K562 (cell line): ENCODE measurements at regions not wholly inside any gene's neighbourhood (a gene's known extent, or its start where the extent isn't known, plus 50 kb on each side); places are given as distances from the start of the nearest gene placed in this dataset.
"Not testable (repeated sequence)": the region's sequence is repeated elsewhere in the genome, so short reads cannot be mapped to it uniquely, and the experiment has no call there.

Experiments
- GABPA ChIP-seq: fragments of 200-800 bp; sonication (Bioruptor generic); conservative IDR thresholded peaks from 2 replicates; pipeline ENCODE4 v1.6.1; 2016; ENCODE audit warnings: low read depth, missing genetic modification characterization, missing compliant biosample characterization
- GATAD2A ChIP-seq: fragments of 450-650 bp; IDR thresholded peaks from 2 replicates; pipeline ENCODE4 v1.6.1; 2017
- JUNB ChIP-seq: fragments of 450-650 bp; formaldehyde crosslinking; conservative IDR thresholded peaks from 2 replicates; pipeline ENCODE4 v1.4.0; 2020; ENCODE audit warnings: mild to moderate bottlenecking
- POLR2A ChIP-seq: fragments of 450-650 bp; conservative IDR thresholded peaks from 2 replicates; pipeline ENCODE4 v1.6.1; 2016
- SRF ChIP-seq, 2 experiments: fragments of 250-450, 450-650 bp in 1 of 2; sonication (Bioruptor Pico) in 1 of 2; sonication (generic) in 1 of 2; formaldehyde crosslinking; IDR thresholded peaks; 2 replicates each; pipeline versions ENCODE4 v1.5.0 to v1.5.1; 2020 to 2022; ENCODE audit warnings: mild to moderate bottlenecking in 1 of 2, missing genetic modification reagents in 1 of 2
- TCF7 ChIP-seq: sonication (generic); IDR thresholded peaks from 2 replicates; pipeline ENCODE4 v1.6.1; 2016; ENCODE audit warnings: antibody characterized with exemption, borderline replicate concordance
- ZKSCAN3 ChIP-seq: fragments of 250-450 bp; sonication (Bioruptor Pico); IDR thresholded peaks from 2 replicates; pipeline ENCODE4 v1.4.0; 2020
- ZNF431 ChIP-seq: sonication (generic); formaldehyde crosslinking; IDR thresholded peaks from 2 replicates; pipeline ENCODE4 v1.8.0; 2022; ENCODE audit warnings: mild to moderate bottlenecking, missing genetic modification reagents
- TF ChIP-seq, protein P1 (sequence below): fragments of 450-650 bp; formaldehyde crosslinking; IDR thresholded peaks from 2 replicates; pipeline ENCODE4 v1.4.0; 2020; ENCODE audit warnings: mild to moderate bottlenecking, moderate library complexity
- TF ChIP-seq, protein P2 (sequence below), 3 experiments: IDR thresholded peaks in 2 of 3; conservative IDR thresholded peaks in 1 of 3; 2 replicates each; pipeline ENCODE4 v1.5.1; 2011 to 2012; ENCODE audit warnings: low read length in 3 of 3, mild to moderate bottlenecking in 3 of 3, control low read depth in 2 of 3, improper control_type of control experiment in 1 of 3, inconsistent platforms in 1 of 3, low read depth in 1 of 3, mixed read lengths in 1 of 3, moderate library complexity in 1 of 3; ENCODE audit not compliant: insufficient read depth in 2 of 3

DNA sequence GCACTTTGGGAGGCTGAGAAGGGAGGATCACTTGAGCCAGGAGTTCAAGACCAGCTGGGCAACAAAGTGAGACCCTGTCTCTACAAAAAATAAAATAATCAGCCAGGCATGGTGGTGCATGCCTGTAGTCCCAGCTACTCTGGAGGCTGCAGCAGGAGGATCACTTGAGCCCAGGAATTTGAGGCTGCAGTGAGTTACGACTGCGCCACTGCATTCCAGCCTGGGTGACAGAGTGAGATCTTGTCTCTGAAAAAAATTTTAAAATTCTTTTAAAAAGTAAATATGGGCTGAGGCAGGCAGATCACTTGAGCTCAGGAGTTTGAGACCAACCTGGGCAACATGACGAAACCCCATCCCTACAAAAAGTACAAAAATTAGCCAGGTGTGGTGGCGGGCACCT lies 91.4 kb upstream of the VGLL4 start:
- TF ChIP-seq JUNB; ZKSCAN3; ZNF431; POLR2A; SRF (CRISPR knock-in tag; IDR thresholded peaks at IDR 0.05); GATAD2A; TCF7; GABPA: not testable (repeated sequence)
- TF ChIP-seq, protein P1, sequence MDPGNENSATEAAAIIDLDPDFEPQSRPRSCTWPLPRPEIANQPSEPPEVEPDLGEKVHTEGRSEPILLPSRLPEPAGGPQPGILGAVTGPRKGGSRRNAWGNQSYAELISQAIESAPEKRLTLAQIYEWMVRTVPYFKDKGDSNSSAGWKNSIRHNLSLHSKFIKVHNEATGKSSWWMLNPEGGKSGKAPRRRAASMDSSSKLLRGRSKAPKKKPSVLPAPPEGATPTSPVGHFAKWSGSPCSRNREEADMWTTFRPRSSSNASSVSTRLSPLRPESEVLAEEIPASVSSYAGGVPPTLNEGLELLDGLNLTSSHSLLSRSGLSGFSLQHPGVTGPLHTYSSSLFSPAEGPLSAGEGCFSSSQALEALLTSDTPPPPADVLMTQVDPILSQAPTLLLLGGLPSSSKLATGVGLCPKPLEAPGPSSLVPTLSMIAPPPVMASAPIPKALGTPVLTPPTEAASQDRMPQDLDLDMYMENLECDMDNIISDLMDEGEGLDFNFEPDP (CRISPR knock-in tag), result not testable (repeated sequence)
- TF ChIP-seq, protein P2, sequence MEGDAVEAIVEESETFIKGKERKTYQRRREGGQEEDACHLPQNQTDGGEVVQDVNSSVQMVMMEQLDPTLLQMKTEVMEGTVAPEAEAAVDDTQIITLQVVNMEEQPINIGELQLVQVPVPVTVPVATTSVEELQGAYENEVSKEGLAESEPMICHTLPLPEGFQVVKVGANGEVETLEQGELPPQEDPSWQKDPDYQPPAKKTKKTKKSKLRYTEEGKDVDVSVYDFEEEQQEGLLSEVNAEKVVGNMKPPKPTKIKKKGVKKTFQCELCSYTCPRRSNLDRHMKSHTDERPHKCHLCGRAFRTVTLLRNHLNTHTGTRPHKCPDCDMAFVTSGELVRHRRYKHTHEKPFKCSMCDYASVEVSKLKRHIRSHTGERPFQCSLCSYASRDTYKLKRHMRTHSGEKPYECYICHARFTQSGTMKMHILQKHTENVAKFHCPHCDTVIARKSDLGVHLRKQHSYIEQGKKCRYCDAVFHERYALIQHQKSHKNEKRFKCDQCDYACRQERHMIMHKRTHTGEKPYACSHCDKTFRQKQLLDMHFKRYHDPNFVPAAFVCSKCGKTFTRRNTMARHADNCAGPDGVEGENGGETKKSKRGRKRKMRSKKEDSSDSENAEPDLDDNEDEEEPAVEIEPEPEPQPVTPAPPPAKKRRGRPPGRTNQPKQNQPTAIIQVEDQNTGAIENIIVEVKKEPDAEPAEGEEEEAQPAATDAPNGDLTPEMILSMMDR (IDR thresholded peaks at IDR 0.05 in 2 of 3, conservative IDR thresholded peaks at IDR 0.05 in 1 of 3; ENCODE audit: insufficient read depth in 2 of 3, low read depth in 1 of 3, low read length in 3 of 3), result not testable (repeated sequence)
